Astrocyte (in vitro differentiated cells and primary cell): ENCODE measurements at regions not wholly inside any gene's neighbourhood (a gene's known extent, or its start where the extent isn't known, plus 50 kb on each side); places are given as distances from the start of the nearest gene placed in this dataset.

Experiments used
- DNase-seq: peaks from one replicate; pipeline ENCODE4 v3.0.0-alpha.2; 2010; ENCODE audit warnings: low read depth
- FAIRE-seq: peaks from 2 replicates; lab custom pipeline; 2011; peaks lifted over from hg19 to GRCh38; lab: Jason Lieb, UNC
- H2AFZ ChIP-seq: 2 replicates; pipeline ENCODE4 v1.6.0; 2012; ENCODE audit warnings: low read depth, low read length, inconsistent platforms
- H3K27ac ChIP-seq: 2 replicates; pipeline ENCODE4 v1.5.1; 2011; ENCODE audit warnings: low read depth, low read length, inconsistent platforms
- H3K27me3 ChIP-seq: 2 replicates; pipeline ENCODE4 v1.6.0; 2011; ENCODE audit warnings: low read length, inconsistent platforms; ENCODE audit not compliant: insufficient read depth
- H3K36me3 ChIP-seq: 2 replicates; pipeline ENCODE4 v1.5.1; 2011; ENCODE audit warnings: low read length, inconsistent platforms; ENCODE audit not compliant: insufficient read depth
- H3K4me1 ChIP-seq: 2 replicates; pipeline ENCODE4 v1.5.1; 2011; ENCODE audit warnings: low read length, inconsistent platforms; ENCODE audit not compliant: insufficient read depth
- H3K4me2 ChIP-seq: 2 replicates; pipeline ENCODE4 v1.6.0; 2012; ENCODE audit warnings: low read length, inconsistent platforms
- H3K4me3 ChIP-seq: 2 replicates; pipeline ENCODE4 v1.5.1; 2011; ENCODE audit warnings: low read depth, mild to moderate bottlenecking, low read length, inconsistent platforms; ENCODE audit not compliant: insufficient read depth
- H3K79me2 ChIP-seq: 2 replicates; pipeline ENCODE4 v1.6.0; 2012; ENCODE audit warnings: mild to moderate bottlenecking, low read length, inconsistent platforms; ENCODE audit not compliant: insufficient read depth
- H3K9ac ChIP-seq: 2 replicates; pipeline ENCODE4 v1.6.0; 2012; ENCODE audit warnings: mild to moderate bottlenecking, low read length, inconsistent platforms
- H3K9me3 ChIP-seq: 2 replicates; pipeline ENCODE4 v1.5.1; 2012; ENCODE audit warnings: low read depth, mild to moderate bottlenecking, low read length, inconsistent platforms; ENCODE audit not compliant: insufficient read depth
- H4K20me1 ChIP-seq: 2 replicates; pipeline ENCODE4 v1.6.0; 2012; ENCODE audit warnings: low read length, inconsistent platforms; ENCODE audit not compliant: insufficient read depth
- H3K27ac Mint-ChIP-seq: one replicate; pipeline ENCODE4 v1.8.0; 2021; ENCODE audit warnings: mild to moderate bottlenecking, mixed read lengths; ENCODE audit not compliant: unreplicated experiment
- H3K27me3 Mint-ChIP-seq: one replicate; pipeline ENCODE4 v1.8.0; 2021; ENCODE audit warnings: low read depth, mixed read lengths; ENCODE audit not compliant: unreplicated experiment
- H3K36me3 Mint-ChIP-seq: one replicate; pipeline ENCODE4 v1.8.0; 2021; ENCODE audit warnings: low read depth, mixed read lengths; ENCODE audit not compliant: unreplicated experiment
- H3K4me1 Mint-ChIP-seq: one replicate; pipeline ENCODE4 v1.8.0; 2021; ENCODE audit warnings: low read depth, mixed read lengths; ENCODE audit not compliant: unreplicated experiment
- H3K4me3 Mint-ChIP-seq: one replicate; pipeline ENCODE4 v1.8.0; 2021; ENCODE audit warnings: mild to moderate bottlenecking, moderate library complexity, mixed read lengths; ENCODE audit not compliant: unreplicated experiment
- H3K9me3 Mint-ChIP-seq: one replicate; pipeline ENCODE4 v1.8.0; 2021; ENCODE audit warnings: mild to moderate bottlenecking, mixed read lengths; ENCODE audit not compliant: unreplicated experiment
- CTCF ChIP-seq: IDR thresholded peaks from 2 replicates; pipeline ENCODE4 v1.5.1; 2011; ENCODE audit warnings: low read depth, mild to moderate bottlenecking, inconsistent platforms, low read length, moderate library complexity; ENCODE audit not compliant: insufficient read depth
- EZH2 ChIP-seq: IDR thresholded peaks from 2 replicates; pipeline ENCODE4 v1.6.1; 2012; ENCODE audit warnings: mild to moderate bottlenecking, low read length, inconsistent platforms; ENCODE audit not compliant: insufficient read depth

- FAIRE-seq (no peak), DNase-seq (no peak)
- no peak overlapping the region for H3K27ac ChIP-seq
- Mint-ChIP-seq H3K9me3 (peaks cover 4% of the 10 kb centered on the region), H3K36me3 (no peaks in the 10 kb centered on the region), H3K27ac (no peak overlapping the region), H3K4me3 (no peak overlapping the region), H3K27me3 (peaks cover 24% of the 10 kb centered on the region), H3K4me1 (no peaks in the 10 kb centered on the region)
- no peaks in the 10 kb centered on the region for H4K20me1 ChIP-seq
- TF ChIP-seq EZH2 (no peak), CTCF (no peak)
- no peak overlapping the region for H3K9ac ChIP-seq
- no peaks in the 10 kb centered on the region for H3K27me3 ChIP-seq
- no peaks in the 10 kb centered on the region for H3K79me2 ChIP-seq
- no peak overlapping the region for H2AFZ ChIP-seq
- H3K4me2 ChIP-seq: no peak overlapping the region
- peaks cover 4% of the 10 kb centered on the region for H3K9me3 ChIP-seq
- H3K36me3 ChIP-seq: no peaks in the 10 kb centered on the region
- H3K4me3 ChIP-seq: no peak overlapping the region
- H3K4me1 ChIP-seq: no peaks in the 10 kb centered on the region
These were observed 840.3 kb downstream of the TBC1D22A start for GRCh38 chr22:47602732-47603131.

- H2AFZ ChIP-seq: no peak overlapping the region
- H3K9me3 ChIP-seq: peaks cover 4% of the 10 kb centered on the region
- H3K27me3 ChIP-seq: no peaks in the 10 kb centered on the region
- no peak overlapping the region for H3K4me2 ChIP-seq
- no peak overlapping the region for H3K4me3 Mint-ChIP-seq
- TF ChIP-seq CTCF (no peak), EZH2 (no peak)
- peaks cover 22% of the 10 kb centered on the region for H3K27me3 Mint-ChIP-seq
- no peaks in the 10 kb centered on the region for H3K36me3 ChIP-seq
- H3K9ac ChIP-seq: no peak overlapping the region
- H3K36me3 Mint-ChIP-seq: no peaks in the 10 kb centered on the region
- no peak overlapping the region for H3K27ac Mint-ChIP-seq
- H3K9me3 Mint-ChIP-seq: peaks cover 4% of the 10 kb centered on the region
- no peaks in the 10 kb centered on the region for H3K4me1 ChIP-seq
- H3K27ac ChIP-seq: no peak overlapping the region
- no peaks in the 10 kb centered on the region for H3K79me2 ChIP-seq
- FAIRE-seq (no peak), DNase-seq (no peak)
- no peaks in the 10 kb centered on the region for H4K20me1 ChIP-seq
- H3K4me3 ChIP-seq: no peak overlapping the region
- H3K4me1 Mint-ChIP-seq: no peaks in the 10 kb centered on the region
These were observed 839.2 kb downstream of the TBC1D22A start for GRCh38 chr22:47601666-47602065.

GRCh38 chr22:47600791-47601625, 838.6 kb downstream of the TBC1D22A start:
- Histone ChIP-seq H3K4me1 (no peaks in the 10 kb centered on the region), H3K9me3 (peaks cover 10% of the 10 kb centered on the region), H3K27me3 (no peaks in the 10 kb centered on the region), H3K9ac (no peak overlapping the region), H4K20me1 (no peaks in the 10 kb centered on the region), H3K4me2 (no peak overlapping the region), H3K27ac (no peak overlapping the region), H3K4me3 (no peak overlapping the region), H2AFZ (no peak overlapping the region), H3K79me2 (no peaks in the 10 kb centered on the region), H3K36me3 (no peaks in the 10 kb centered on the region)
- Mint-ChIP-seq H3K4me1 (no peaks in the 10 kb centered on the region), H3K36me3 (no peaks in the 10 kb centered on the region), H3K4me3 (no peak overlapping the region), H3K27ac (no peak overlapping the region), H3K27me3 (peaks cover 20% of the 10 kb centered on the region), H3K9me3 (peaks cover 4% of the 10 kb centered on the region)
- FAIRE-seq: no peak
- no peak for TF ChIP-seq EZH2
- TF ChIP-seq CTCF: no peak
- no peak for DNase-seq
